ENCODE measurements at regions not wholly inside any gene's neighbourhood (a gene's known extent, or its start where the extent isn't known, plus 50 kb on each side); places are given as distances from the start of the nearest gene placed in this dataset.

DNA sequence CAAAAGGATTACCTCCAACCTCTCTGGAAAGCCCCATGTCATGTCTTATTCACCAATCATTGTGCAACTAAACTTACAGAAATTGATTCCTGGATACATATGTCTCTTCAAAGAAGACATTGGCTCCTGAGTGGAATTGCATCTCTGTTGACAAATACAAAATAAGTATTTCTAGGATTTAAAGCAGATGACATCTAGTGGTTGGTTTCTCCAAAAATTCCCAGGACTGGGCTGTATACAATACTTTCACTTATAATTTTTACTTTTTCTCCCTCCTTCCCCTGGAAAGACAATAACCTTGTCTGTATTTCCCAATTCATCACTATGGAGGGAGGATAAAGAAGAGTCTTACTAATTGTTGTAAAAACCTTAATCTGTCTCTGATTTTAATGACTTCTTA lies 1347.4 kb downstream of the NCAM2 start:
- H3K4me1 ChIP-seq, result no peaks in the 10 kb centered on the region
- H3K27ac ChIP-seq, result no peak overlapping the region
- no peak for DNase-seq (ENCODE audit: low spot score in 2 of 2)
- intact Hi-C loops (cut with DNase I; ENCODE audit: low total_unique reads), result no loop called here
- H3K36me3 ChIP-seq, result no peaks in the 10 kb centered on the region
- TF ChIP-seq, protein P1, sequence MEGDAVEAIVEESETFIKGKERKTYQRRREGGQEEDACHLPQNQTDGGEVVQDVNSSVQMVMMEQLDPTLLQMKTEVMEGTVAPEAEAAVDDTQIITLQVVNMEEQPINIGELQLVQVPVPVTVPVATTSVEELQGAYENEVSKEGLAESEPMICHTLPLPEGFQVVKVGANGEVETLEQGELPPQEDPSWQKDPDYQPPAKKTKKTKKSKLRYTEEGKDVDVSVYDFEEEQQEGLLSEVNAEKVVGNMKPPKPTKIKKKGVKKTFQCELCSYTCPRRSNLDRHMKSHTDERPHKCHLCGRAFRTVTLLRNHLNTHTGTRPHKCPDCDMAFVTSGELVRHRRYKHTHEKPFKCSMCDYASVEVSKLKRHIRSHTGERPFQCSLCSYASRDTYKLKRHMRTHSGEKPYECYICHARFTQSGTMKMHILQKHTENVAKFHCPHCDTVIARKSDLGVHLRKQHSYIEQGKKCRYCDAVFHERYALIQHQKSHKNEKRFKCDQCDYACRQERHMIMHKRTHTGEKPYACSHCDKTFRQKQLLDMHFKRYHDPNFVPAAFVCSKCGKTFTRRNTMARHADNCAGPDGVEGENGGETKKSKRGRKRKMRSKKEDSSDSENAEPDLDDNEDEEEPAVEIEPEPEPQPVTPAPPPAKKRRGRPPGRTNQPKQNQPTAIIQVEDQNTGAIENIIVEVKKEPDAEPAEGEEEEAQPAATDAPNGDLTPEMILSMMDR (IDR thresholded peaks at IDR 0.05), result no peak
- TF ChIP-seq POLR2AphosphoS5 (IDR thresholded peaks at IDR 0.05) (no peak), POLR2A (IDR thresholded peaks at IDR 0.05) (no peak)
- H3K27me3 ChIP-seq, result no peaks in the 10 kb centered on the region
- H3K9me3 ChIP-seq, result peaks cover 3% of the 10 kb centered on the region in 2 donors
- H3K4me3 ChIP-seq, result no peak overlapping the region

DNA sequence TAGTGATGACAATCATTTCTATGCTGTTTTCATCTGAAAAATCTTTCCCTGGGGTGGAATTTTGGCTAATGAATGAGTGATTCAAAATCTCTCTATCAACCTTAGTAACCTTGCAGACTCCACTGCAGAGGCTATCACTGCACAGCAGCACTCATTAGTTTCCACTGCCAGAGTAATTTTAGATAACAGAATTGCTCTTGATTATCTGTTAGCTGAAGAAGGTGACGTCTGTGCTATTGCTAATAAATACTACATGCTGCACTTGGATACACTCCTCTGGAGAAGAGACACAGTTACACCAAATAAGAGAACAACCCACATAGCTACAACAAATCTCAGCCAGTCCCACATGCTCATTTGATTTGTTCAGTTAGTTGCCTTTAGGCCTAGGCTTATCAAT lies 1348.4 kb downstream of the NCAM2 start:
- Histone ChIP-seq H3K9me3 (no peaks in the 10 kb centered on the region), H3K4me3 (no peak overlapping the region), H3K27ac (no peak overlapping the region), H3K36me3 (no peaks in the 10 kb centered on the region), H3K27me3 (no peaks in the 10 kb centered on the region), H3K4me1 (no peaks in the 10 kb centered on the region)
- intact Hi-C loops (cut with DNase I; ENCODE audit: low total_unique reads), result no loop called here
- no peak for DNase-seq (ENCODE audit: low spot score in 2 of 2)
- TF ChIP-seq, protein P1 (IDR thresholded peaks at IDR 0.05), result no peak
- no peak for TF ChIP-seq POLR2AphosphoS5 (IDR thresholded peaks at IDR 0.05)
- no peak for TF ChIP-seq POLR2A (IDR thresholded peaks at IDR 0.05)

DNA sequence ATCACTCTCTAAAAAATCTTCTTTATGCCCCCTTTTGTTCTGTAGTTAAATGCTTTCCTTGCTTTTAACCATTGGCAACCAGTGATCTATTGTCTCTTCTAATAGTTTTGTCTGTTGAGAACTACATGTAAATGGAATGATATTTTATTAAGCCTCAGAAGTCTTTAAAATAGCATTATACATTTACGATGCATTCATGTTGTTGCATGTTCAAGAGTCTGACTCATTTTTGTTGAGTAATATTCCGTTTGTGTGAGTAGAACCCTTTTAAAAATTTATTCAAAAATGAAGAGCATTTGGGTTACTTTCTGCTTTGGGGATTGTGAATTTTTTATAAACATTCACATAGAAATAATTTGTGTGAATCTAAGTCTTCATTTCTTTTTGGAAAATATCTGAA lies 1352.9 kb downstream of the NCAM2 start:
- DNase-seq (ENCODE audit: low spot score in 2 of 2), result no peak
- Histone ChIP-seq H3K27ac (no peak overlapping the region), H3K4me3 (no peak overlapping the region), H3K27me3 (no peaks in the 10 kb centered on the region), H3K9me3 (no peaks in the 10 kb centered on the region), H3K36me3 (no peaks in the 10 kb centered on the region), H3K4me1 (no peaks in the 10 kb centered on the region)
- TF ChIP-seq POLR2AphosphoS5 (IDR thresholded peaks at IDR 0.05), result no peak
- TF ChIP-seq, protein P1 (IDR thresholded peaks at IDR 0.05), result no peak
- TF ChIP-seq POLR2A (IDR thresholded peaks at IDR 0.05), result no peak
- intact Hi-C loops (cut with DNase I; ENCODE audit: low total_unique reads), result loop anchor here (5.0 kb wide), 1 partner anchor 499 kb away; no protein-coding TSS in a partner anchor

DNA sequence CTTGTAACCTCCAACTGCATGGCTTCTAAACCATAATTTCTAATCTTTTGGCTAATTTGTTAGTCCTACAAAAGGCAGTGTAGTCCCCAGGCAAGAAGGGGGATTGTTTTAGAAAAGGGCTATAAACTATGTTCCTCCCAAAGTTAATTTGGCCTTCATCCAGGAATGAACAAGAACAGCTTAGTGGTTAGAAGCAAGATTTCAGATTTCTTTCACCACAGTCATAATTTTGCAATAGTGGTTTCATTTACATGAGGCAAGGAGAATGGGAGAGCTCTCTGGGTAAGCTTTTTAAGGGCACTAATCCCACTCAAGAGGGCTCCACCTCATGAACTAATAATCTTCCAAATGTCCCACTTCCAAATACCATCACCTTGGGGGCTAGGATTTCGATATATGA lies 1353.9 kb downstream of the NCAM2 start:
- Histone ChIP-seq H3K27me3 (no peaks in the 10 kb centered on the region), H3K27ac (no peak overlapping the region), H3K9me3 (no peaks in the 10 kb centered on the region), H3K36me3 (no peaks in the 10 kb centered on the region), H3K4me3 (no peak overlapping the region), H3K4me1 (no peaks in the 10 kb centered on the region)
- intact Hi-C loops (cut with DNase I; ENCODE audit: low total_unique reads), result loop anchor here (5.0 kb wide), 1 partner anchor 500 kb away; no protein-coding TSS in a partner anchor
- DNase-seq (ENCODE audit: low spot score in 2 of 2), result no peak
- TF ChIP-seq, protein P1 (IDR thresholded peaks at IDR 0.05), result no peak
- TF ChIP-seq POLR2A (IDR thresholded peaks at IDR 0.05) (no peak), POLR2AphosphoS5 (IDR thresholded peaks at IDR 0.05) (no peak)

DNA sequence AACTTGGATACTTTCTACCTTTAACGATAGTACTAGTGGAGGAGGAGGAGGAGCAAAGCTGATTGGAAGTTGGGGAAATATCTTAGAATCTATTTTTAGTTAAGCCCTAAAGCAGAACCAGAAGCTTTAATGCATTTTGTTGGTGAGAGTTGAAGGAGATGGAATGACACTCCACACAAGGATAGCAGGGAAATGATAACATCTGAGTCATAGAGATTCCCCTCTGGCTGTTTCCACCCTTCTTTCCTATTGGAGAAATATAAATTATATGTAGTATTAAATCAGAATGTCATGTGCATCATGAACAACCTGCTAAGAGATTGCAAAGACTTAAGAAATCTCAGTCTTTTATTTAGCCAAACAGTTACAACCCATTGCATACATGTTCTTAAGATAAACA lies 1357.7 kb downstream of the NCAM2 start:
- H3K27ac ChIP-seq, result no peak overlapping the region

More for the DNA sequence above, 1357.7 kb downstream of the NCAM2 start:
- Histone ChIP-seq H3K9me3 (no peaks in the 10 kb centered on the region), H3K4me3 (no peak overlapping the region), H3K27me3 (no peaks in the 10 kb centered on the region), H3K4me1 (no peaks in the 10 kb centered on the region), H3K36me3 (no peaks in the 10 kb centered on the region)
- DNase-seq (ENCODE audit: low spot score in 2 of 2), result no peak
- TF ChIP-seq, protein P1 (IDR thresholded peaks at IDR 0.05), result no peak
- TF ChIP-seq POLR2A (IDR thresholded peaks at IDR 0.05) (no peak), POLR2AphosphoS5 (IDR thresholded peaks at IDR 0.05) (no peak)
- intact Hi-C loops (cut with DNase I; ENCODE audit: low total_unique reads), result no loop called here

All from breast epithelium (tissue), 4 donors.